GM23248 (cell line): ENCODE measurements at regions not wholly inside any gene's neighbourhood (a gene's known extent, or its start where the extent isn't known, plus 50 kb on each side); places are given as distances from the start of the nearest gene placed in this dataset.
A peak's percentile ranks its signal among the peaks of the same experiment; 100 is the strongest.

Source experiments
- DNase-seq: peaks from one replicate; pipeline ENCODE4 v3.0.0-alpha.2; 2015
- H2AFZ ChIP-seq: fragments of 200-600 bp; sonication (generic); 2 replicates; pipeline ENCODE4 v1.6.1; 2016; ENCODE audit warnings: antibody characterized with exemption
- H3F3A ChIP-seq: fragments of 200-600 bp; sonication (generic); 2 replicates; pipeline ENCODE4 v1.6.1; 2016; ENCODE audit warnings: mild to moderate bottlenecking, antibody characterized with exemption, mixed run types; ENCODE audit not compliant: insufficient read depth
- H3K27ac ChIP-seq: fragments of 200-600 bp; sonication (generic); 2 replicates; pipeline ENCODE4 v1.5.1; 2016; ENCODE audit warnings: mild to moderate bottlenecking
- H3K27me3 ChIP-seq: fragments of 200-600 bp; sonication (generic); replicated peaks from 2 replicates; pipeline ENCODE4 v1.6.1; 2016; ENCODE audit warnings: mild to moderate bottlenecking; ENCODE audit not compliant: insufficient read depth
- H3K36me3 ChIP-seq: fragments of 200-600 bp; sonication (generic); 2 replicates; pipeline ENCODE4 v1.6.1; 2016; ENCODE audit warnings: low read depth, mild to moderate bottlenecking
- H3K4me1 ChIP-seq: fragments of 200-600 bp; sonication (generic); 2 replicates; pipeline ENCODE4 v1.6.1; 2016; ENCODE audit warnings: mild to moderate bottlenecking; ENCODE audit not compliant: insufficient read depth
- H3K4me2 ChIP-seq: fragments of 200-600 bp; sonication (generic); one replicate; pipeline ENCODE4 v1.6.1; 2016; ENCODE audit warnings: mild to moderate bottlenecking; ENCODE audit not compliant: unreplicated experiment
- H3K4me3 ChIP-seq: fragments of 200-600 bp; sonication (generic); 2 replicates; pipeline ENCODE4 v1.5.1; 2016; ENCODE audit warnings: mild to moderate bottlenecking
- H3K79me2 ChIP-seq: fragments of 200-600 bp; sonication (generic); 2 replicates; pipeline ENCODE4 v1.6.1; 2016; ENCODE audit warnings: mild to moderate bottlenecking; ENCODE audit not compliant: insufficient read depth
- H3K9ac ChIP-seq: fragments of 200-600 bp; sonication (generic); 2 replicates; pipeline ENCODE4 v1.6.1; 2016; ENCODE audit warnings: mild to moderate bottlenecking
- H3K9me2 ChIP-seq: fragments of 200-600 bp; sonication (generic); 2 replicates; pipeline ENCODE4 v1.6.1; 2016; ENCODE audit warnings: mixed run types, mild to moderate bottlenecking, moderate library complexity; ENCODE audit not compliant: insufficient read depth
- H3K9me3 ChIP-seq: fragments of 200-600 bp; sonication (generic); one replicate; pipeline ENCODE4 v1.6.1; 2017; ENCODE audit warnings: low read depth
- H4K20me1 ChIP-seq: fragments of 200-600 bp; sonication (generic); 2 replicates; pipeline ENCODE4 v1.6.0; 2016; ENCODE audit not compliant: insufficient read depth
- EZH2 ChIP-seq: fragments of 200-600 bp; sonication (generic); IDR thresholded peaks from 2 replicates; pipeline ENCODE4 v1.6.1; 2018; ENCODE audit warnings: antibody characterized with exemption, mild to moderate bottlenecking; ENCODE audit not compliant: insufficient read depth, poor library complexity, severe bottlenecking
- EZH2phosphoT487 ChIP-seq: fragments of 200-600 bp; sonication (generic); IDR thresholded peaks from 2 replicates; pipeline ENCODE4 v1.6.1; 2018; ENCODE audit warnings: antibody characterized with exemption, moderate library complexity, mild to moderate bottlenecking, low read depth; ENCODE audit not compliant: insufficient read depth
- WGBS, 2 experiments: methylation state at CpG; one replicate each; pipeline ENCODE4 v1.1.6; 2015 to 2017; ENCODE audit warnings: low lambda C conversion rate in 2 of 2, low coverage in 1 of 2; ENCODE audit errors: missing lambda C conversion rate in 2 of 2; 5-methylcytosine and 5-hydroxymethylcytosine counted together
- in situ Hi-C: fragments of 300-500 bp; cut with MboI; formaldehyde crosslinking; loops from 2 replicates; pipeline ENCODE4 v1.15.0; 2020

DNA sequence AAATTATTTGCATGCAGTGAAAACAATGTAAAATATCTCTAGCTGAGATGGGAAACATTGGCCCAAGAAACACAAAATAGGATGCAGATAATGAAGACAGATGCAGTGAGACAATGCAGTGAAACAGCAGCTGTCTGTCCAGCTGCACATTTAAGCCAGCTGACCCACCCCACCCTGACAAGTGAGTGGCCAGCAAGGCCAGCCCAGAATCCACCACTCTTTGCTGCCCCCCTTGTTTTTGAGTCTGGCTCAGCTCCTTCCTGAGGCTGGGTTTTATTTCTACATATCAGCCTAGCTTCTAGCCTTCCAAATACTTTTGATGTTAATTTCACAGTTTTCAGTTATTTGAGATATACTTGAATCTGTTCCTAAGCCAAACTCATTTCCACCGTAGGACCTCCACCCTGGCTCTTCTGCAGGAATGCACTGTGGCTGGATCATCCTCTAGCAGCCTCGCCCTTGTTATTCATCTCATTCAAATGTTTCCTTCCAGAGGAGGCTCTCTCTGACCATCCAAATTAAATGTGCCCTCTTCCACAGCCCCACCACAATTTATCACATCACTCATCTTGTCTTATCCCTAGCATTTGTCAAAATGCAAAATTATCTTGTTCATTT, 154.1 kb upstream of the POU2AF2 start:
- in situ Hi-C loops: no loop called here
- H3K27ac ChIP-seq: no peak overlapping the region
- no peaks in the 10 kb centered on the region; the same call in 1 of the 2 replicates for H3K27me3 ChIP-seq
- no peak overlapping the region for H2AFZ ChIP-seq
- H3K36me3 ChIP-seq: no peaks in the 10 kb centered on the region
- no peaks in the 10 kb centered on the region for H4K20me1 ChIP-seq
- no peak overlapping the region for H3K4me2 ChIP-seq
- no peak overlapping the region for H3K4me3 ChIP-seq
- H3K9me2 ChIP-seq: no peaks in the 10 kb centered on the region
- H3K79me2 ChIP-seq: no peaks in the 10 kb centered on the region
- no peak for TF ChIP-seq EZH2phosphoT487
- no peak for TF ChIP-seq EZH2
- H3K9me3 ChIP-seq: no peaks in the 10 kb centered on the region
- peak; percentile 14 for DNase-seq
- no peaks in the 10 kb centered on the region for H3F3A ChIP-seq
- H3K9ac ChIP-seq: no peak overlapping the region
- no peaks in the 10 kb centered on the region for H3K4me1 ChIP-seq
- WGBS, 2 experiments: 3 to 15% methylated on average over 2 of the region's 2 CpGs

DNA sequence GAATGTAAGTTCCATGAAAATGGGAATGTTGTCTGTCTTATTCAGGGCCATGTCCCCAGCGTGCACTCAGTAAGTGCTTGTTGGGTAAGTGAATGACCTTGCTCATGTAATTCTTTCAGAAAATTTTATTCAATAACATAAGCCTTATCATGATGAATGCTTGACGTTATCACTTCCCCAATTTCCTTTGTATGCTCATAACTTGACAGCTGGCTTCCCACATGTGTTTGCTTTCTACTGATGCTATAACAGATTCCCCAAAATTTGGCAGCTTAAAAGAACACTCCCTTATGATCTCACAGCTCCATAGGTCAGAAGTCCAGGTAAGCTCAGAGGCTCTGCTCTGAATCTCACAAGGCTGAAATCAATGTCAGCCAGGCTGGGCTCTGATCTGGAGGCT, 155.8 kb upstream of the POU2AF2 start:
- H3K9me2 ChIP-seq: no peaks in the 10 kb centered on the region
- no peaks in the 10 kb centered on the region for H4K20me1 ChIP-seq
- no peak for DNase-seq
- H3K4me1 ChIP-seq: no peaks in the 10 kb centered on the region
- TF ChIP-seq EZH2: no peak
- no peak for TF ChIP-seq EZH2phosphoT487
- H2AFZ ChIP-seq: no peak overlapping the region
- H3K27ac ChIP-seq: no peak overlapping the region
- no peaks in the 10 kb centered on the region for H3K36me3 ChIP-seq
- H3K4me2 ChIP-seq: no peak overlapping the region
- H3F3A ChIP-seq: no peaks in the 10 kb centered on the region
- no peak overlapping the region for H3K4me3 ChIP-seq
- no peaks in the 10 kb centered on the region for H3K79me2 ChIP-seq
- no peak overlapping the region for H3K9ac ChIP-seq
- WGBS, 2 experiments: 84 to 85% methylated on average over 2 of the region's 2 CpGs
- H3K9me3 ChIP-seq: no peaks in the 10 kb centered on the region
- in situ Hi-C loops: no loop called here
- no peaks in the 10 kb centered on the region; the same call in 1 of the 2 replicates for H3K27me3 ChIP-seq

DNA sequence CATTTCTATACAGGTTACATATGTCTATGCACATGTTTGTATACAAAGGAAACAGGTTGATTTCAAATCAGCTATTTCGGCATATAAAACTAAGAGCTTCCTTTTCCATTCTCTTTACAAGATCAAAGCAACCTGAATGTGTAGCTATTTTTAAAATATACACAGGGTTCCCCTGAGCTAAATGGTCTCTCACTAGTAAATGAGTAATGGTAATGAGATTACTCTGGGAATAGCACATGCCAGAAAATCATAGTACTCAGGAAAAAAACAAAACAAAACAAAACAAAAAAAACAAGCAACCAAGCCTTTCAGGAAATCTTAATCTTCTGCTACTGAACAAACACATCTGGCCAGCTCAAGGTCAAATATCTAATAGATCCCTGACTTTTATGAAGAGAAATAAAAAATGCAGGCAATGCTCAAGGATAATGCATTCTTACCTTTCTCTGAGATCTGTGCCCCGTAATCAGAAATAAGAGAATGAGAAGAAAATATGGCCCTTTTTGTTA, 156.6 kb upstream of the POU2AF2 start:
- H3K9me2 ChIP-seq: no peaks in the 10 kb centered on the region
- H2AFZ ChIP-seq: no peak overlapping the region
- H3K9ac ChIP-seq: no peak overlapping the region
- H3K79me2 ChIP-seq: no peaks in the 10 kb centered on the region
- H3K27ac ChIP-seq: no peak overlapping the region
- H3K4me2 ChIP-seq: no peak overlapping the region
- H4K20me1 ChIP-seq: no peaks in the 10 kb centered on the region
- no peak for DNase-seq
- H3K4me3 ChIP-seq: no peak overlapping the region
- no peaks in the 10 kb centered on the region for H3K4me1 ChIP-seq
- no peaks in the 10 kb centered on the region; the same call in 1 of the 2 replicates for H3K27me3 ChIP-seq
- no peaks in the 10 kb centered on the region for H3K9me3 ChIP-seq
- TF ChIP-seq EZH2phosphoT487 (no peak), EZH2 (no peak)
- in situ Hi-C loops: no loop called here
- no peaks in the 10 kb centered on the region for H3K36me3 ChIP-seq
- WGBS, 2 experiments: 79 to 83% methylated on average over 2 of the region's 2 CpGs
- no peaks in the 10 kb centered on the region for H3F3A ChIP-seq

DNA sequence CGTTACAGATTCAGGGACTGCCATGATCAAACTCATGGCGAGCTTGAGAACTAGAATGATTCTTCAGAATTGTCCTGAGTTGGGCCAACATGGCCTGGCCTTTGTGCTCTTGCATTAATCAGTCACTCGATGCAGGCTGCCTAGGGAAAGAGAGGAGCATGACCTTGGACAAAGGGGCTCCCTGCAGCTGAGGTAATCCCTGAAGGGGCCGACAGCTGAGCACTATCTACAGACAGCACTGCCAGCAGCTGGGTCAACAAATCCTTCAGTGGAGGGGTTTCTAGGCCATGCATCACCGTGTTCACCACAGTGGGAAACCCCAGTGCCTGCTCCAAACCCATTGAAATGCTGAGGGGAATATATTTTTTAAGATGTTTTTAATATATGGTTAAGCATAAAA, 159.5 kb upstream of the POU2AF2 start:
- Histone ChIP-seq H3K27ac (no peak overlapping the region), H3K27me3 (no peaks in the 10 kb centered on the region; the same call in 1 of the 2 replicates), H3K79me2 (no peaks in the 10 kb centered on the region), H3K4me2 (no peak overlapping the region), H4K20me1 (no peaks in the 10 kb centered on the region), H2AFZ (no peak overlapping the region), H3K36me3 (no peaks in the 10 kb centered on the region), H3K9me2 (no peaks in the 10 kb centered on the region), H3K9me3 (no peaks in the 10 kb centered on the region), H3F3A (no peaks in the 10 kb centered on the region), H3K9ac (no peak overlapping the region), H3K4me1 (no peaks in the 10 kb centered on the region), H3K4me3 (no peak overlapping the region)
- no peak for DNase-seq
- 64 to 77% methylated on average over 5 of the region's 5 CpGs for WGBS, 2 experiments
- TF ChIP-seq EZH2phosphoT487 (no peak), EZH2 (no peak)
- in situ Hi-C loops: no loop called here
